B cell (primary cell): ENCODE measurements at regions not wholly inside any gene's neighbourhood (a gene's known extent, or its start where the extent isn't known, plus 50 kb on each side); places are given as distances from the start of the nearest gene placed in this dataset.

ENCODE experiments used
- ATAC-seq: fragments of 200-7000 bp; cut with Tn5 transposase; one replicate; pipeline ENCODE4 v1.10.0; 2021; ENCODE audit warnings: low read depth, mild to moderate bottlenecking, moderate number of reproducible peaks, moderate library complexity
- CTCF ChIA-PET: fragments of 350-600 bp; sonication (Branson Sonifier 250); formaldehyde crosslinking; loops from one replicate; lab custom pipeline; 2021; ENCODE audit warnings: antibody characterized with exemption, inconsistent platforms; lab: Charles Lee
- POLR2A ChIA-PET: fragments of 350-600 bp; sonication (Branson Sonifier 250); formaldehyde crosslinking; loops from one replicate; lab custom pipeline; 2021; ENCODE audit warnings: antibody characterized with exemption; lab: Charles Lee
- DNase-seq: peaks from one replicate; pipeline ENCODE4 v3.0.0; 2013
- H2AFZ ChIP-seq: 2 replicates; pipeline ENCODE4 v1.6.1; 2012; ENCODE audit warnings: mild to moderate bottlenecking, low read depth, low read length; ENCODE audit not compliant: insufficient read depth, poor library complexity, severe bottlenecking
- H3K27ac ChIP-seq, 2 donors: 1 replicate in 1 of 2; 2 replicates in 1 of 2; pipeline ENCODE4 v1.5.1; 2012 to 2013; ENCODE audit warnings: low read length in 2 of 2, mild to moderate bottlenecking in 2 of 2, moderate library complexity in 1 of 2
- H3K27me3 ChIP-seq, 4 experiments: fragments of 200-600 bp in 1 of 4; sonication (generic) in 1 of 4; replicated peaks in 1 of 4; 1 replicate in 2 of 4; 2 replicates in 2 of 4; pipeline versions ENCODE4 v1.6.1 to v1.7.0; 2013 to 2016; ENCODE audit warnings: low read length in 3 of 4, mild to moderate bottlenecking in 2 of 4, mixed read lengths in 1 of 4, moderate library complexity in 1 of 4; ENCODE audit not compliant: insufficient read depth in 4 of 4, control insufficient read depth in 3 of 4; ENCODE audit errors: control extremely low read depth in 1 of 4
- H3K36me3 ChIP-seq, 2 experiments: replicated peaks in 1 of 2; 1 replicate in 1 of 2; 2 replicates in 1 of 2; pipeline versions ENCODE4 v1.6.1 to v1.7.1; 2013; ENCODE audit warnings: low read length in 1 of 2; ENCODE audit not compliant: insufficient read depth in 2 of 2, control insufficient read depth in 1 of 2; ENCODE audit errors: control extremely low read depth in 1 of 2, extremely low read depth in 1 of 2
- H3K4me1 ChIP-seq, 2 donors: fragments of 200-600 bp in 1 of 2; sonication (generic) in 1 of 2; 1 replicate in 1 of 2; 2 replicates in 1 of 2; pipeline versions ENCODE4 v1.5.1 to v1.6.1; 2013 to 2017; ENCODE audit warnings: low read length in 2 of 2; ENCODE audit not compliant: control insufficient read depth in 2 of 2, insufficient read depth in 2 of 2
- H3K4me2 ChIP-seq: replicated peaks from 2 replicates; pipeline ENCODE3; 2012; ENCODE audit warnings: mild to moderate bottlenecking, low read depth, low read length; ENCODE audit not compliant: poor library complexity, severe bottlenecking
- H3K4me3 ChIP-seq, 5 experiments: fragments of 200-600 bp in 1 of 5; sonication (generic) in 1 of 5; 1 replicate in 3 of 5; 2 replicates in 2 of 5; pipeline versions ENCODE4 v1.5.1 to v1.7.0; 2011 to 2016; ENCODE audit warnings: low read length in 4 of 5, mild to moderate bottlenecking in 4 of 5, low read depth in 2 of 5, control low read depth in 1 of 5, moderate library complexity in 1 of 5; ENCODE audit not compliant: insufficient read depth in 1 of 5; ENCODE audit errors: control extremely low read depth in 1 of 5, extremely low read depth in 1 of 5
- H3K79me2 ChIP-seq: fragments of 200-600 bp; sonication (generic); one replicate; pipeline ENCODE4 v1.6.0; 2016; ENCODE audit warnings: low read length; ENCODE audit not compliant: control insufficient read depth, insufficient read depth
- H3K9ac ChIP-seq: fragments of 200-600 bp; sonication (generic); 2 replicates; pipeline ENCODE4 v1.6.1; 2017; ENCODE audit warnings: mild to moderate bottlenecking, low read length, moderate library complexity
- H3K9me3 ChIP-seq, 3 donors: one replicate each; pipeline versions ENCODE4 v1.6.1 to v1.7.1; 2013; ENCODE audit warnings: low read length in 2 of 3; ENCODE audit not compliant: control insufficient read depth in 2 of 3, insufficient read depth in 1 of 3; ENCODE audit errors: control extremely low read depth in 1 of 3
- H4K20me1 ChIP-seq: 2 replicates; pipeline ENCODE4 v1.6.0; 2012; ENCODE audit warnings: mild to moderate bottlenecking, low read length; ENCODE audit not compliant: insufficient read depth, control insufficient read depth, poor library complexity, severe bottlenecking
- H3K27ac Mint-ChIP-seq: one replicate; pipeline ENCODE4 v1.8.0; 2021; ENCODE audit warnings: mixed read lengths
- H3K27me3 Mint-ChIP-seq: one replicate; pipeline ENCODE4 v1.8.0; 2021; ENCODE audit warnings: mixed read lengths
- H3K4me1 Mint-ChIP-seq: one replicate; pipeline ENCODE4 v1.8.0; 2021; ENCODE audit warnings: mixed read lengths
- H3K4me3 Mint-ChIP-seq: one replicate; pipeline ENCODE4 v1.8.0; 2021; ENCODE audit warnings: mixed read lengths
- H3K9me3 Mint-ChIP-seq: one replicate; pipeline ENCODE4 v1.8.0; 2022; ENCODE audit warnings: mixed read lengths; ENCODE audit not compliant: insufficient read depth
- CTCF ChIP-seq: fragments of 200-600 bp; IDR thresholded peaks from one replicate; pipeline ENCODE4 v1.8.0; 2022; ENCODE audit warnings: antibody characterized with exemption, mild to moderate bottlenecking
- EZH2 ChIP-seq: IDR thresholded peaks from 2 replicates; pipeline ENCODE4 v1.6.1; 2012; ENCODE audit warnings: borderline replicate concordance, low read depth, mild to moderate bottlenecking, moderate library complexity, low read length; ENCODE audit not compliant: insufficient read depth, poor library complexity, severe bottlenecking
- whole genome bisulfite sequencing: methylation state at CpG from one replicate; pipeline ENCODE4 v1.1.5; 2013; ENCODE audit warnings: missing lambda C conversion rate; ENCODE audit not compliant: insufficient coverage; 5-methylcytosine and 5-hydroxymethylcytosine counted together
- intact Hi-C: fragments of 100-400 bp; cut with micrococcal nuclease; formaldehyde crosslinking; loops from one replicate; pipeline ENCODE4 v1.10.0; 2022

GRCh38 chrX:45697591-45697990 lies 496.9 kb upstream of the DIPK2B start:
- no peaks in the 10 kb centered on the region for H3K36me3 ChIP-seq
- H3K27ac Mint-ChIP-seq: no peak overlapping the region
- ChIA-PET POLR2A (no interaction called here), CTCF (no interaction called here)
- no peaks in the 10 kb centered on the region for H3K27me3 Mint-ChIP-seq
- no peaks in the 10 kb centered on the region for H3K79me2 ChIP-seq
- H3K27me3 ChIP-seq: no peaks in the 10 kb centered on the region
- H3K9me3 Mint-ChIP-seq: no peaks in the 10 kb centered on the region
- peaks cover 2% of the 10 kb centered on the region for H3K4me1 Mint-ChIP-seq
- no peak overlapping the region for H3K9ac ChIP-seq
- H3K4me3 ChIP-seq: no peak overlapping the region
- H4K20me1 ChIP-seq: no peaks in the 10 kb centered on the region
- no peak overlapping the region for H3K4me3 Mint-ChIP-seq
- ATAC-seq (no peak), DNase-seq (no peak)
- H3K9me3 ChIP-seq: no peaks in the 10 kb centered on the region
- WGBS: no CpG with 5 or more reads among the region's 7 CpGs
- H3K27ac ChIP-seq: no peak overlapping the region
- H2AFZ ChIP-seq: no peak overlapping the region
- no peak for TF ChIP-seq EZH2
- no peak for TF ChIP-seq CTCF
- no peaks in the 10 kb centered on the region for H3K4me1 ChIP-seq
- intact Hi-C loops: no loop called here
- H3K4me2 ChIP-seq: no peak overlapping the region

- H2AFZ ChIP-seq: no peak overlapping the region
- WGBS: no CpG with 5 or more reads among the region's 2 CpGs
- no peaks in the 10 kb centered on the region for H3K36me3 ChIP-seq
- H3K4me2 ChIP-seq: no peak overlapping the region
- no peaks in the 10 kb centered on the region for H3K27me3 Mint-ChIP-seq
- ATAC-seq (no peak), DNase-seq (no peak)
- H3K9me3 ChIP-seq: no peaks in the 10 kb centered on the region
- TF ChIP-seq CTCF (no peak), EZH2 (no peak)
- no peak overlapping the region for H3K27ac Mint-ChIP-seq
- no peaks in the 10 kb centered on the region for H3K4me1 ChIP-seq
- no peak overlapping the region for H3K9ac ChIP-seq
- H3K27me3 ChIP-seq: no peaks in the 10 kb centered on the region
- no peaks in the 10 kb centered on the region for H3K9me3 Mint-ChIP-seq
- peaks cover 2% of the 10 kb centered on the region for H3K4me1 Mint-ChIP-seq
- no peaks in the 10 kb centered on the region for H4K20me1 ChIP-seq
- no peak overlapping the region for H3K4me3 Mint-ChIP-seq
- intact Hi-C loops: no loop called here
- POLR2A ChIA-PET: no interaction called here
- H3K79me2 ChIP-seq: no peaks in the 10 kb centered on the region
- H3K4me3 ChIP-seq: no peak overlapping the region
- CTCF ChIA-PET: no interaction called here
- H3K27ac ChIP-seq: no peak overlapping the region
These were observed 496.1 kb upstream of the DIPK2B start for GRCh38 chrX:45696736-45697135.
